Panc1 (cell line): ENCODE measurements at regions not wholly inside any gene's neighbourhood (a gene's known extent, or its start where the extent isn't known, plus 50 kb on each side); places are given as distances from the start of the nearest gene placed in this dataset.

Experiments used
- ATAC-seq: fragments of 200-7000 bp; cut with Tn5 transposase; 2 replicates; pipeline ENCODE4 v1.9.1; 2020; ENCODE audit warnings: mild to moderate bottlenecking, moderate library complexity
- BruUV-seq: library from RNA; stranded (reverse); fragments of 400-500 nt; replicated peaks from 2 replicates; lab custom pipeline; 2021; lab: Mats Ljungman, UMichigan
- CTCF ChIA-PET: fragments of 300-600 bp; sonication (Branson Sonifier 250); formaldehyde crosslinking; loops from one replicate; lab custom pipeline; 2022; ENCODE audit warnings: antibody characterized with exemption; lab: Charles Lee
- POLR2A ChIA-PET: fragments of 300-600 bp; sonication (Branson Sonifier 250); formaldehyde crosslinking; loops from one replicate; lab custom pipeline; 2022; ENCODE audit warnings: antibody characterized with exemption; lab: Charles Lee
- DNase-seq: peaks from one replicate; pipeline ENCODE4 v3.0.0-alpha.2; 2010; ENCODE audit warnings: low read depth, low spot score
- H3K27ac ChIP-seq: 2 replicates; pipeline ENCODE4 v1.5.1; 2011; ENCODE audit warnings: mild to moderate bottlenecking, low read length, inconsistent platforms
- H3K27me3 ChIP-seq: fragments of 200-500 bp; sonication (Bioruptor generic); 2 replicates; pipeline ENCODE4 v1.6.0; 2014; ENCODE audit warnings: low read length, inconsistent platforms; ENCODE audit not compliant: control insufficient read depth, insufficient read depth
- H3K36me3 ChIP-seq: fragments of 200-500 bp; sonication (Bioruptor generic); 2 replicates; pipeline ENCODE4 v1.5.1; 2014; ENCODE audit warnings: inconsistent platforms, mild to moderate bottlenecking, low read length, moderate library complexity; ENCODE audit not compliant: control insufficient read depth, insufficient read depth
- H3K4me1 ChIP-seq: 2 replicates; pipeline ENCODE4 v1.5.1; 2011; ENCODE audit warnings: inconsistent platforms, mild to moderate bottlenecking, low read length, moderate library complexity; ENCODE audit not compliant: control insufficient read depth, insufficient read depth
- H3K4me3 ChIP-seq, 2 experiments: 2 replicates each; pipeline ENCODE4 v1.5.1; 2011 to 2012; ENCODE audit warnings: low read depth in 2 of 2, low read length in 2 of 2, mild to moderate bottlenecking in 2 of 2, inconsistent platforms in 1 of 2, moderate library complexity in 1 of 2
- H3K9me3 ChIP-seq: fragments of 200-500 bp; sonication (Bioruptor generic); 2 replicates; pipeline ENCODE4 v1.5.1; 2014; ENCODE audit warnings: low read depth, mild to moderate bottlenecking, inconsistent platforms, low read length, moderate library complexity; ENCODE audit not compliant: control insufficient read depth, insufficient read depth
- CTCF ChIP-seq: fragments of 450-650 bp; IDR thresholded peaks from 2 replicates; pipeline ENCODE4 v1.5.1; 2017; ENCODE audit warnings: mild to moderate bottlenecking
- POLR2AphosphoS5 ChIP-seq: IDR thresholded peaks from 2 replicates; pipeline ENCODE4 v1.6.1; 2012; ENCODE audit warnings: mild to moderate bottlenecking, low read depth, low read length, moderate library complexity
- REST ChIP-seq, 2 experiments: IDR thresholded peaks; 2 replicates each; pipeline ENCODE4 v1.6.1; 2011 to 2012; ENCODE audit warnings: low read depth in 2 of 2, control low read depth in 1 of 2, low read length in 1 of 2, mild to moderate bottlenecking in 1 of 2, moderate library complexity in 1 of 2; ENCODE audit not compliant: insufficient read depth in 1 of 2
- SIN3A ChIP-seq: IDR thresholded peaks from 2 replicates; pipeline ENCODE4 v1.6.1; 2012; ENCODE audit warnings: low read depth, mild to moderate bottlenecking, low read length, moderate library complexity, borderline replicate concordance; ENCODE audit not compliant: insufficient read depth
- TCF7L2 ChIP-seq: IDR thresholded peaks from 2 replicates; pipeline ENCODE4 v1.6.1; 2011; ENCODE audit warnings: mild to moderate bottlenecking, low read depth, low read length, inconsistent platforms
- in situ Hi-C: cut with HindIII; loops from 2 replicates; pipeline ENCODE4 v1.10.0; 2016; ENCODE audit warnings: low sequenced_read_pairs, low pct_unique_long_range_greater_than_20kb
- intact Hi-C: fragments of 100-400 bp; cut with micrococcal nuclease; formaldehyde crosslinking; loops from one replicate; pipeline ENCODE4 v1.10.0; 2022; ENCODE audit not compliant: unreplicated experiment

GRCh38 chr5:40317023-40317422 is 362.7 kb upstream of the PTGER4 start:
- intact Hi-C loops: no loop called here
- Histone ChIP-seq H3K27me3 (no peaks in the 10 kb centered on the region), H3K9me3 (no peaks in the 10 kb centered on the region), H3K4me3 (no peak overlapping the region), H3K36me3 (no peaks in the 10 kb centered on the region; the same call in 1 of the 2 replicates), H3K4me1 (no peaks in the 10 kb centered on the region), H3K27ac (no peak overlapping the region)
- POLR2A ChIA-PET: no interaction called here
- ATAC-seq (no peak), DNase-seq (no peak)
- no peak for TF ChIP-seq TCF7L2
- CTCF ChIA-PET: no interaction called here
- in situ Hi-C loops: no loop called here
- no TSS peak for BruUV-seq

GRCh38 chr5:40315126-40315525 is 364.6 kb upstream of the PTGER4 start:
- ChIA-PET POLR2A (no interaction called here), CTCF (no interaction called here)
- no peak overlapping the region for H3K27ac ChIP-seq
- TF ChIP-seq SIN3A: no peak
- TF ChIP-seq POLR2AphosphoS5: no peak
- no peak for TF ChIP-seq TCF7L2
- TF ChIP-seq REST (IDR thresholded peaks at IDR 0.05; ENCODE audit: insufficient read depth in 1 of 2, low read depth in 2 of 2, low read length in 1 of 2): no peak
- TF ChIP-seq CTCF: no peak
- H3K36me3 ChIP-seq: no peaks in the 10 kb centered on the region; the same call in 1 of the 2 replicates
- ATAC-seq (no peak), DNase-seq (no peak)
- intact Hi-C loops: no loop called here
- H3K4me1 ChIP-seq: no peaks in the 10 kb centered on the region
- in situ Hi-C loops: no loop called here
- no peaks in the 10 kb centered on the region for H3K9me3 ChIP-seq
- BruUV-seq: no TSS peak
- H3K4me3 ChIP-seq: no peak overlapping the region
- H3K27me3 ChIP-seq: no peaks in the 10 kb centered on the region

- POLR2A ChIA-PET: no interaction called here
- Histone ChIP-seq H3K27ac (no peak overlapping the region), H3K4me3 (no peak overlapping the region), H3K4me1 (no peaks in the 10 kb centered on the region), H3K36me3 (no peaks in the 10 kb centered on the region; the same call in 1 of the 2 replicates), H3K27me3 (no peaks in the 10 kb centered on the region), H3K9me3 (no peaks in the 10 kb centered on the region)
- intact Hi-C loops (no loop called here), in situ Hi-C loops (no loop called here)
- no peak for TF ChIP-seq POLR2AphosphoS5
- no peak for TF ChIP-seq TCF7L2
- no peak for TF ChIP-seq CTCF
- no peak for TF ChIP-seq SIN3A
- TF ChIP-seq REST (IDR thresholded peaks at IDR 0.05; ENCODE audit: insufficient read depth in 1 of 2, low read depth in 2 of 2, low read length in 1 of 2): no peak
- DNase-seq (no peak), ATAC-seq (no peak)
- CTCF ChIA-PET: no interaction called here
- BruUV-seq: no TSS peak
These were observed 365.4 kb upstream of the PTGER4 start for GRCh38 chr5:40314275-40314674.
